PFSK-1 (cell line): ENCODE measurements at regions not wholly inside any gene's neighbourhood (a gene's known extent, or its start where the extent isn't known, plus 50 kb on each side); places are given as distances from the start of the nearest gene placed in this dataset.

Source experiments
- FOXP2 ChIP-seq: optimal IDR thresholded peaks from 2 replicates; pipeline ENCODE3; 2011; ENCODE audit warnings: borderline replicate concordance, control low read depth, inconsistent platforms; ENCODE audit not compliant: insufficient read depth; ENCODE audit errors: extremely low read length, extremely low read depth
- POLR2AphosphoS5 ChIP-seq: IDR thresholded peaks from 2 replicates; pipeline ENCODE4 v1.6.1; 2012; ENCODE audit warnings: low read depth, mild to moderate bottlenecking, control low read depth, low read length, moderate library complexity
- REST ChIP-seq, 2 experiments: IDR thresholded peaks; 2 replicates each; pipeline versions ENCODE4 v1.6.1 to v1.8.0; 2011 to 2012; ENCODE audit warnings: low read depth in 2 of 2, low read length in 2 of 2, control low read depth in 1 of 2, inconsistent platforms in 1 of 2, mild to moderate bottlenecking in 1 of 2, moderate library complexity in 1 of 2; ENCODE audit not compliant: insufficient read depth in 1 of 2
- SIN3A ChIP-seq: IDR thresholded peaks from 2 replicates; pipeline ENCODE4 v1.6.1; 2012; ENCODE audit warnings: mild to moderate bottlenecking, low read length, moderate library complexity, borderline replicate concordance; ENCODE audit not compliant: insufficient read depth
- TAF1 ChIP-seq: IDR thresholded peaks from 2 replicates; pipeline ENCODE4 v1.6.1; 2012; ENCODE audit warnings: low read length, control low read depth, borderline replicate concordance; ENCODE audit not compliant: insufficient read depth

- TF ChIP-seq FOXP2: no peak
- TF ChIP-seq REST (IDR thresholded peaks at IDR 0.05; ENCODE audit: insufficient read depth in 1 of 2, low read depth in 2 of 2, low read length in 2 of 2): no peak
- no peak for TF ChIP-seq POLR2AphosphoS5
- TF ChIP-seq TAF1: no peak
- TF ChIP-seq SIN3A: no peak
Measured at GRCh38 chr10:59003203-59003602, 173.2 kb upstream of the PHYHIPL start.

- TF ChIP-seq FOXP2 (no peak), POLR2AphosphoS5 (no peak), REST (IDR thresholded peaks at IDR 0.05; ENCODE audit: insufficient read depth in 1 of 2, low read depth in 2 of 2, low read length in 2 of 2) (no peak), TAF1 (no peak), SIN3A (no peak)
Measured at GRCh38 chr10:59004392-59004791, 172.1 kb upstream of the PHYHIPL start.

- TF ChIP-seq FOXP2 (no peak), REST (IDR thresholded peaks at IDR 0.05; ENCODE audit: insufficient read depth in 1 of 2, low read depth in 2 of 2, low read length in 2 of 2) (no peak), TAF1 (no peak), POLR2AphosphoS5 (no peak), SIN3A (no peak)
Measured at GRCh38 chr10:59006511-59007306, 169.7 kb upstream of the PHYHIPL start.

- no peak for TF ChIP-seq TAF1
- TF ChIP-seq FOXP2: no peak
- TF ChIP-seq REST (IDR thresholded peaks at IDR 0.05; ENCODE audit: insufficient read depth in 1 of 2, low read depth in 2 of 2, low read length in 2 of 2): 0 out of 4 replicates have a peak, but pooled peaks of 1 of the 2 experiments have one; percentile 49
- no peak for TF ChIP-seq SIN3A
- no peak for TF ChIP-seq POLR2AphosphoS5
Measured at GRCh38 chr10:59007307-59008025, 169.0 kb upstream of the PHYHIPL start.
